Activated CD4-positive, alpha-beta memory T cell treated with anti-CD3 and anti-CD28 coated beads for 36 hours (primary cell): ENCODE measurements at regions not wholly inside any gene's neighbourhood (a gene's known extent, or its start where the extent isn't known, plus 50 kb on each side); places are given as distances from the start of the nearest gene placed in this dataset.

Experiments used
- CTCF ChIA-PET: fragments of 350-600 bp; sonication (Branson Sonifier 250); formaldehyde crosslinking; loops from one replicate; lab custom pipeline; 2021; ENCODE audit warnings: antibody characterized with exemption, inconsistent platforms; lab: Charles Lee
- POLR2A ChIA-PET: fragments of 350-600 bp; sonication (Branson Sonifier 250); formaldehyde crosslinking; loops from one replicate; lab custom pipeline; 2021; ENCODE audit warnings: antibody characterized with exemption; lab: Charles Lee
- DNase-seq: peaks from one replicate; pipeline ENCODE4 v3.0.0-alpha.2; 2020
- H3K27ac Mint-ChIP-seq: one replicate; pipeline ENCODE4 v1.8.0; 2021; ENCODE audit warnings: mixed read lengths
- H3K27me3 Mint-ChIP-seq: one replicate; pipeline ENCODE4 v1.8.0; 2021; ENCODE audit warnings: mixed read lengths
- H3K36me3 Mint-ChIP-seq: one replicate; pipeline ENCODE4 v1.8.0; 2021; ENCODE audit warnings: mixed read lengths
- H3K4me1 Mint-ChIP-seq: one replicate; pipeline ENCODE4 v1.8.0; 2021; ENCODE audit warnings: low read depth, mixed read lengths
- H3K4me3 Mint-ChIP-seq: one replicate; pipeline ENCODE4 v1.8.0; 2021; ENCODE audit warnings: mild to moderate bottlenecking, mixed read lengths
- H3K9me3 Mint-ChIP-seq: one replicate; pipeline ENCODE4 v1.8.0; 2021; ENCODE audit warnings: mixed read lengths
- intact Hi-C: fragments of 100-400 bp; cut with micrococcal nuclease; formaldehyde crosslinking; loops from one replicate; pipeline ENCODE4 v1.15.1; 2023

DNA sequence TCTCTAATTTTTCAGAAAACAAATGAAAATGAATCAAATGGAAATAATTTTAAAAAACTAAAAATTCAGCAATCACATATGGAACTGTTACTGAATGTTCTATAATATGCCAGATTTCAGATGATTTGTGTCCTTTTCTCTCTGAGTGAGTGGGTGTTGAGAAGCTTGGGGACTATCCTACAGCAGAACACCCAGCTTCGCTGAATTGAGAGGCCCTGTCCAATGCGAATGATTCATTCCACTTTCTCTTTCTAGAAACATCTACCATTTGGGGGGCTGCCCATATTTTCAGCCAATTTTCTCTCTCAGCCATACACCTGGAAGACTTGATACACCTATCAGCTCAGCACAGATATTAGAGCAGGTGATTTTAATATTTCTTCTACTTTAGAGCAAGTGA is 1666.7 kb downstream of the EFNB2 start:
- CTCF ChIA-PET: no interaction called here
- DNase-seq: no peak
- POLR2A ChIA-PET: no interaction called here

DNA sequence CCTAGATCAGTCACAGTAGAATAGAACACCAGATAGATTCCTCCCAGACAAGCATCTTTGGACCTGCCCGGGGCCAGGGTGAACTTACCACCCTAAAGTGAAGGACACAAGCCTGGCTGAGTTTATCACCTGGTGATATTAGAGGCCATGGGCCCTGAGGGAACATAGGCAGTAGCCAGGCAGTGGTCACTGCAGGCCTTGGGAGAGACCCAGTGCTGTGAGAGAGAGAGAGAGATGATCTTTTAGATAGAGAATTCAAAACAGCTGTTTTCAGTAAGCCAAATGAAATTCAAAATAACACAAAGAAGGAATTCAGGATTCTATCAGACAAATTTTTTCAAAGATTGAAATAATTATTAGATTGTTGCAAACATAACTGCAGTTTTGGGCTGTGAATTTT is 1679.9 kb downstream of the EFNB2 start:
- CTCF ChIA-PET: no interaction called here
- POLR2A ChIA-PET: no interaction called here
- peaks cover 4% of the 10 kb centered on the region for H3K9me3 Mint-ChIP-seq
- no peaks in the 10 kb centered on the region for H3K36me3 Mint-ChIP-seq
- DNase-seq: no peak
- intact Hi-C loops: no loop called here
- no peaks in the 10 kb centered on the region for H3K4me1 Mint-ChIP-seq
- no peak overlapping the region for H3K27ac Mint-ChIP-seq
- no peak overlapping the region for H3K4me3 Mint-ChIP-seq
- no peaks in the 10 kb centered on the region for H3K27me3 Mint-ChIP-seq

More for the DNA sequence above, 1666.7 kb downstream of the EFNB2 start:
- Mint-ChIP-seq H3K27me3 (peaks cover 2% of the 10 kb centered on the region), H3K27ac (no peak overlapping the region), H3K36me3 (no peaks in the 10 kb centered on the region), H3K9me3 (peaks cover 11% of the 10 kb centered on the region), H3K4me1 (no peaks in the 10 kb centered on the region), H3K4me3 (no peak overlapping the region)
- intact Hi-C loops: no loop called here

GRCh38 chr13:104854698-104855097 is 1680.8 kb downstream of the EFNB2 start:
- no peak for DNase-seq
- no peaks in the 10 kb centered on the region for H3K36me3 Mint-ChIP-seq
- no peak overlapping the region for H3K27ac Mint-ChIP-seq
- CTCF ChIA-PET: no interaction called here
- no peaks in the 10 kb centered on the region for H3K4me1 Mint-ChIP-seq
- H3K27me3 Mint-ChIP-seq: no peaks in the 10 kb centered on the region
- POLR2A ChIA-PET: no interaction called here
- H3K9me3 Mint-ChIP-seq: no peaks in the 10 kb centered on the region
- H3K4me3 Mint-ChIP-seq: no peak overlapping the region
- intact Hi-C loops: no loop called here

DNA sequence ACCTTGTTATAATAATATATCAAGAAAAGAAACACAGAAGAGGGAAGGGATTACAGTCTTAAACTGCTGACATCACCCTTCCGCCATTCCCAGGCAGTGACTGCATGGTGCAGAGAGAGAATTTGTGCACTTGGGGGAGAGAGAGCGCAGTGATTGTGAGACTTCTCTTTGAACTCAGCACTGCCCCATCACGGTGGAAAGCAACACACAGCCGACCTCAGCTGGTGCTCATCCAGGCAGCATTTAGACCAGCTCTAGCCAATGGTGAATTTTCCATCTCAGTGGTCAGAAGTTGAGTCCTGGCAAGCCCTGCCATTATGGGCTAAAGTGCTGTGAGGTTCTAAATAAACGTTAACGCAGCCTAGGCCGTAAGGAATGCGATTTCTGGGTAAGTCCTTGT is 1681.5 kb downstream of the EFNB2 start:
- intact Hi-C loops: no loop called here
- H3K9me3 Mint-ChIP-seq: no peaks in the 10 kb centered on the region
- H3K4me1 Mint-ChIP-seq: no peaks in the 10 kb centered on the region
- no peaks in the 10 kb centered on the region for H3K27me3 Mint-ChIP-seq
- ChIA-PET POLR2A (no interaction called here), CTCF (no interaction called here)
- no peak overlapping the region for H3K4me3 Mint-ChIP-seq
- no peak overlapping the region for H3K27ac Mint-ChIP-seq
- no peaks in the 10 kb centered on the region for H3K36me3 Mint-ChIP-seq
- DNase-seq: no peak

DNA sequence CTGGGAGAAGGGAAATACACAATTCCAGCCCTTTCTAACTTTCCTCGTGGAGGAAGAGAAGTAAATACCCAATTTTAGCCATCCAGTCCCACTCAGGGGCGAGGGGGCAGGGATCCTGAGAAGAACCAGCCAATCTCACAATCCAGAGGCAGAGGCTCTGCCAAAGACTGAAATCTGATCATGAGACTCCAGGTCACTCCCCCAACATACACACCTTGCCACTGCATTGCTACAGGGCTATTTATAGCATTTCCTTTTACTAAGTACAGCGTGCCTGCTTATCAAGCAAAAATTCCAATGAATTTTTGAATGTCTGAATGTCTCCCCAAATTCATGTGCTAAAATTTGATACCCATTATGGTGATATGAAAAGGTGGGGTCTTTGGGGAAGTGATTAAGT is 1687.5 kb downstream of the EFNB2 start:
- ChIA-PET POLR2A (no interaction called here), CTCF (no interaction called here)
- Mint-ChIP-seq H3K27ac (no peak overlapping the region), H3K4me1 (no peaks in the 10 kb centered on the region), H3K27me3 (no peaks in the 10 kb centered on the region), H3K9me3 (no peaks in the 10 kb centered on the region), H3K36me3 (no peaks in the 10 kb centered on the region), H3K4me3 (no peak overlapping the region)
- DNase-seq: no peak
- intact Hi-C loops: no loop called here

DNA sequence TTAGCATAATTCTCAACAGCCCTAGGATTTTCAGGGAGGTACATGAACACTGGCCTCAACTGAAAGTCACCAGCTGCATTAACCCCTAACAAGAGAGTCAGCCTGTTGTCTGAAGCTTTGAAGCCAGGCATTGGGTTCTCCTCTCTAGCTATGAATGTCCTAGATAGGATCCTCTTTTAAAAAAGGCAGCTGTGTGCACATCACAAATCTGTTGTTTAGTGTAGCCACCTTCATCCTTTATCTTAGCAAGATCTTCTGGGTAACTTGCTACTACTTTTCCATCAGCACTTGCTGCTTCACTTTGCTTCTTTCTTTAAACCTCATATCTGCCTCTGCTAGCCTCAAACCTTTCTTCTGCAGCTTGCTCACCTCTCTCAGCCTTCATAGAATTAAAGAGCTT is 1692.1 kb downstream of the EFNB2 start:
- no peaks in the 10 kb centered on the region for H3K36me3 Mint-ChIP-seq
- CTCF ChIA-PET: no interaction called here
- no peaks in the 10 kb centered on the region for H3K4me1 Mint-ChIP-seq
- POLR2A ChIA-PET: no interaction called here
- DNase-seq: no peak
- H3K9me3 Mint-ChIP-seq: no peaks in the 10 kb centered on the region
- intact Hi-C loops: no loop called here
- no peaks in the 10 kb centered on the region for H3K27me3 Mint-ChIP-seq
- no peak overlapping the region for H3K27ac Mint-ChIP-seq
- H3K4me3 Mint-ChIP-seq: no peak overlapping the region

- no peaks in the 10 kb centered on the region for H3K4me1 Mint-ChIP-seq
- no peak overlapping the region for H3K4me3 Mint-ChIP-seq
- H3K9me3 Mint-ChIP-seq: no peaks in the 10 kb centered on the region
- ChIA-PET POLR2A (no interaction called here), CTCF (no interaction called here)
- no peaks in the 10 kb centered on the region for H3K36me3 Mint-ChIP-seq
- intact Hi-C loops: no loop called here
- H3K27me3 Mint-ChIP-seq: no peaks in the 10 kb centered on the region
- no peak for DNase-seq
- no peak overlapping the region for H3K27ac Mint-ChIP-seq
Measured at GRCh38 chr13:104841110-104841509, 1694.4 kb downstream of the EFNB2 start.

DNA sequence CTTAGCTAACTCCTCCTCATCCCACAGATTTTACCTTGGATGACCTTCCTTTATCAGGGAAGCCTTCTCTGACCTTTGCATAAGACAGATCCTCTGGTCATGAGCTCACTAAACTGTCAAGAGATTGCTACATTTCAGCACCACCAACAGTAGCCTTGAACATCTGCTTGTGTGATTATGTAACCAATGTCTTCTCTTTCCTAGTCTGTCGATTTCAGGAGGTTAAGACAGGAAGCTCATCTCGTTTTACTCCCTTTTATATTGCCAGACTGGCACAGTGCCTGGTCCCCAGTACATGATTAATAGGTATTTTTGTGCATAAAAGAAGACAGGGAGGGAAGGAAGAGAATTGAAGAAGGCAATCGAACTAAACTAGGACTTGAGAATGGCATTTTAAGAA is 1697.7 kb downstream of the EFNB2 start:
- ChIA-PET POLR2A (no interaction called here), CTCF (no interaction called here)
- Mint-ChIP-seq H3K36me3 (no peaks in the 10 kb centered on the region), H3K4me1 (no peaks in the 10 kb centered on the region), H3K4me3 (no peak overlapping the region), H3K27ac (no peak overlapping the region), H3K27me3 (no peaks in the 10 kb centered on the region), H3K9me3 (no peaks in the 10 kb centered on the region)
- no peak for DNase-seq
- intact Hi-C loops: no loop called here

- CTCF ChIA-PET: no interaction called here
- no peak for DNase-seq
- Mint-ChIP-seq H3K36me3 (no peaks in the 10 kb centered on the region), H3K4me1 (no peaks in the 10 kb centered on the region), H3K27ac (no peak overlapping the region), H3K4me3 (no peak overlapping the region), H3K27me3 (no peaks in the 10 kb centered on the region), H3K9me3 (no peaks in the 10 kb centered on the region)
- intact Hi-C loops: no loop called here
- POLR2A ChIA-PET: no interaction called here
Measured at GRCh38 chr13:104833221-104833620, 1702.2 kb downstream of the EFNB2 start.

DNA sequence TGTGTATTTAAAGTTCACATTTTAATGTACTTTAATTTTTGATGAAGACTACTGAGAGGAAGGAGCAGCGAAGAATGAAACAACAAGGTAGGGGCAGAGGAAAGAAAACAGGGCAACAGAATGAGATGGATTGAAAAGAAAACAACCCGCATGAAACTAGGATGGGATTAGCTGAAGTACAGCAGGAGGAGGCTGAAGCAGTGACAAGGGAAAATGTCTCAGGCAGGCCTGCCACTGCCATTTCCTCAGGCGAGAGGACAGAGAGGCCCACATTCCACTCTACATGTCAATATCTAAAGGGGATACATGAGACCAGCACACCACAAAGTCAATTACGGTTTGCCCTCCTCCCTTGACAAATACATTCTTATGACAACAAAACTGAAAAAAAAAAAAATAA is 1703.2 kb downstream of the EFNB2 start:
- ChIA-PET CTCF (no interaction called here), POLR2A (no interaction called here)
- DNase-seq: no peak
- Mint-ChIP-seq H3K27me3 (no peaks in the 10 kb centered on the region), H3K9me3 (no peaks in the 10 kb centered on the region), H3K4me1 (no peaks in the 10 kb centered on the region), H3K36me3 (no peaks in the 10 kb centered on the region), H3K4me3 (no peak overlapping the region), H3K27ac (no peak overlapping the region)
- intact Hi-C loops: no loop called here

- no peak overlapping the region for H3K27ac Mint-ChIP-seq
- intact Hi-C loops: no loop called here
- CTCF ChIA-PET: no interaction called here
- no peaks in the 10 kb centered on the region for H3K4me1 Mint-ChIP-seq
- H3K36me3 Mint-ChIP-seq: no peaks in the 10 kb centered on the region
- no peaks in the 10 kb centered on the region for H3K27me3 Mint-ChIP-seq
- no peak for DNase-seq
- POLR2A ChIA-PET: no interaction called here
- no peak overlapping the region for H3K4me3 Mint-ChIP-seq
- H3K9me3 Mint-ChIP-seq: no peaks in the 10 kb centered on the region
Measured at GRCh38 chr13:104831831-104832230, 1703.6 kb downstream of the EFNB2 start.

- ChIA-PET CTCF (no interaction called here), POLR2A (no interaction called here)
- intact Hi-C loops: no loop called here
- Mint-ChIP-seq H3K4me3 (no peak overlapping the region), H3K27me3 (no peaks in the 10 kb centered on the region), H3K27ac (no peak overlapping the region), H3K9me3 (no peaks in the 10 kb centered on the region), H3K4me1 (no peaks in the 10 kb centered on the region), H3K36me3 (no peaks in the 10 kb centered on the region)
- no peak for DNase-seq
Measured at GRCh38 chr13:104823709-104824108, 1711.8 kb downstream of the EFNB2 start.

DNA sequence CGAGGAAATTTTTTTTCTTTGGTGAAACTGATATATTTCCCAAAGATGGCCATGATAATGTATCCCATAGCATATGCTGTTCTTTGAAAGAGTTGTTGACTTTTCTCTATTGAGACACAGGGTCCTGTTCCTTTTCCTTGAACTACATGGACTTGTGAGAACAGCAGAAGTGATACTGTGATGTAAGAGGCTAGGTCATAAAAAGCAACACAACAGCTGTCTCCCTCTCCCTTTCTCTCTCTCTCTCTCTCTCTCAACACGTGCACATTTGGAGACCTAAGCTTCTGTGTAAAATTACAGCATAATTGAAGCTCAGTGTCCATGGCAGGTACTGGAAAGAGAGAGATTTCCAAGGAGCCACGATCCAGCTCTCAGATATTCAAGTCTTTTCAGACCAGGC is 1712.4 kb downstream of the EFNB2 start:
- POLR2A ChIA-PET: no interaction called here
- no peaks in the 10 kb centered on the region for H3K9me3 Mint-ChIP-seq
- DNase-seq: no peak
- H3K4me1 Mint-ChIP-seq: no peaks in the 10 kb centered on the region
- CTCF ChIA-PET: no interaction called here
- intact Hi-C loops: no loop called here
- no peaks in the 10 kb centered on the region for H3K36me3 Mint-ChIP-seq
- no peak overlapping the region for H3K27ac Mint-ChIP-seq
- no peaks in the 10 kb centered on the region for H3K27me3 Mint-ChIP-seq
- no peak overlapping the region for H3K4me3 Mint-ChIP-seq

- Mint-ChIP-seq H3K27ac (no peak overlapping the region), H3K36me3 (no peaks in the 10 kb centered on the region), H3K27me3 (no peaks in the 10 kb centered on the region), H3K4me3 (no peak overlapping the region), H3K4me1 (no peaks in the 10 kb centered on the region), H3K9me3 (no peaks in the 10 kb centered on the region)
- CTCF ChIA-PET: no interaction called here
- POLR2A ChIA-PET: no interaction called here
- DNase-seq: no peak
- intact Hi-C loops: no loop called here
Measured at GRCh38 chr13:104817271-104817670, 1718.2 kb downstream of the EFNB2 start.
